ENCODE measurements at regions not wholly inside any gene's neighbourhood (a gene's known extent, or its start where the extent isn't known, plus 50 kb on each side); places are given as distances from the start of the nearest gene placed in this dataset.

DNA sequence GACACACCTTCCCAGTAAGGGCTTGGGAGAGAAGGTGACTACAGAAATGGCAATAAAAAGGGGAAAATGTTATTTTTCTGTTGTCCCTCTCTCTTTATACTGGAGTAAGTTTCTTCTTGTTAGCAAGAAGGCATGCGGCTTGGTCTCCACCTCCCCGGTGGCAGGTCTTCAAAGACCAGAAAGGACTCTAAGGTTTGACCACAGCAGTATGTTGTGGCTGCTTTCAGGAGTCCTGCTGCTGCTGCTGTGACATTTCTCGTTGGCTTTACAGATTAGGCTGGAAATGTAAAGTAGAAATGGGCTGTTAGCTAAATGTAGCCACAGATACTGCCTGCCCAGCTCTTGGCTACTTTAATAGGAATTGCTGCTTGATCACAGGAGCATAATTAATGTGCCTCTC is 175.8 kb upstream of the ZBTB20 start:
- CTCF ChIA-PET = no interaction called here
- POLR2A ChIA-PET = no interaction called here
- no peaks in the 10 kb centered on the region for H3K9me3 Mint-ChIP-seq (ENCODE audit: unreplicated experiment)
- intact Hi-C loops (cut with micrococcal nuclease; ENCODE audit: unreplicated experiment) = no loop called here
- Histone ChIP-seq H3K4me1 (no peaks in the 10 kb centered on the region), H3K4me3 (ENCODE audit: low read depth, low read length) (no peak overlapping the region), H3K9me3 (no peaks in the 10 kb centered on the region), H3K27me3 (replicated peaks; ENCODE audit: control insufficient read depth, insufficient read depth, low read length) (no peaks in the 10 kb centered on the region), H3K36me3 (ENCODE audit: control insufficient read depth, insufficient read depth, low read length) (no peaks in the 10 kb centered on the region)
- no TSS peak for BruUV-seq (replicated peaks)
- H3K4me3 Mint-ChIP-seq (ENCODE audit: unreplicated experiment) = no peak overlapping the region
- TF ChIP-seq, protein P1, sequence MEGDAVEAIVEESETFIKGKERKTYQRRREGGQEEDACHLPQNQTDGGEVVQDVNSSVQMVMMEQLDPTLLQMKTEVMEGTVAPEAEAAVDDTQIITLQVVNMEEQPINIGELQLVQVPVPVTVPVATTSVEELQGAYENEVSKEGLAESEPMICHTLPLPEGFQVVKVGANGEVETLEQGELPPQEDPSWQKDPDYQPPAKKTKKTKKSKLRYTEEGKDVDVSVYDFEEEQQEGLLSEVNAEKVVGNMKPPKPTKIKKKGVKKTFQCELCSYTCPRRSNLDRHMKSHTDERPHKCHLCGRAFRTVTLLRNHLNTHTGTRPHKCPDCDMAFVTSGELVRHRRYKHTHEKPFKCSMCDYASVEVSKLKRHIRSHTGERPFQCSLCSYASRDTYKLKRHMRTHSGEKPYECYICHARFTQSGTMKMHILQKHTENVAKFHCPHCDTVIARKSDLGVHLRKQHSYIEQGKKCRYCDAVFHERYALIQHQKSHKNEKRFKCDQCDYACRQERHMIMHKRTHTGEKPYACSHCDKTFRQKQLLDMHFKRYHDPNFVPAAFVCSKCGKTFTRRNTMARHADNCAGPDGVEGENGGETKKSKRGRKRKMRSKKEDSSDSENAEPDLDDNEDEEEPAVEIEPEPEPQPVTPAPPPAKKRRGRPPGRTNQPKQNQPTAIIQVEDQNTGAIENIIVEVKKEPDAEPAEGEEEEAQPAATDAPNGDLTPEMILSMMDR (IDR thresholded peaks at IDR 0.05; ENCODE audit: insufficient read depth in 1 of 2, low read depth in 1 of 2, low read length in 1 of 2, severe bottlenecking in 1 of 2, unreplicated experiment in 1 of 2) = no peak
- H3K4me1 Mint-ChIP-seq (ENCODE audit: low read depth, unreplicated experiment) = no peaks in the 10 kb centered on the region
- no peaks in the 10 kb centered on the region for H3K36me3 Mint-ChIP-seq (ENCODE audit: insufficient read depth, unreplicated experiment)
- DNase-seq = no peak
- H3K27me3 Mint-ChIP-seq (ENCODE audit: insufficient read depth, unreplicated experiment) = peaks cover 2% of the 10 kb centered on the region
- no peak overlapping the region for H3K27ac Mint-ChIP-seq (ENCODE audit: unreplicated experiment)

GRCh38 chr3:115323380-115323779 is 176.3 kb upstream of the ZBTB20 start:
- TF ChIP-seq, protein P1 (IDR thresholded peaks at IDR 0.05; ENCODE audit: insufficient read depth in 1 of 2, low read depth in 1 of 2, low read length in 1 of 2, severe bottlenecking in 1 of 2, unreplicated experiment in 1 of 2) = no peak
- Histone ChIP-seq H3K27me3 (replicated peaks; ENCODE audit: control insufficient read depth, insufficient read depth, low read length) (no peaks in the 10 kb centered on the region), H3K4me3 (ENCODE audit: low read depth, low read length) (no peak overlapping the region), H3K9me3 (no peaks in the 10 kb centered on the region), H3K36me3 (ENCODE audit: control insufficient read depth, insufficient read depth, low read length) (no peaks in the 10 kb centered on the region), H3K4me1 (no peaks in the 10 kb centered on the region)
- Mint-ChIP-seq H3K9me3 (ENCODE audit: unreplicated experiment) (no peaks in the 10 kb centered on the region), H3K4me1 (ENCODE audit: low read depth, unreplicated experiment) (no peaks in the 10 kb centered on the region), H3K27me3 (ENCODE audit: insufficient read depth, unreplicated experiment) (peaks cover 2% of the 10 kb centered on the region), H3K4me3 (ENCODE audit: unreplicated experiment) (no peak overlapping the region), H3K27ac (ENCODE audit: unreplicated experiment) (no peak overlapping the region), H3K36me3 (ENCODE audit: insufficient read depth, unreplicated experiment) (no peaks in the 10 kb centered on the region)
- BruUV-seq (replicated peaks) = no TSS peak
- intact Hi-C loops (cut with micrococcal nuclease; ENCODE audit: unreplicated experiment) = no loop called here
- DNase-seq = no peak
- POLR2A ChIA-PET = no interaction called here
- CTCF ChIA-PET = no interaction called here

DNA sequence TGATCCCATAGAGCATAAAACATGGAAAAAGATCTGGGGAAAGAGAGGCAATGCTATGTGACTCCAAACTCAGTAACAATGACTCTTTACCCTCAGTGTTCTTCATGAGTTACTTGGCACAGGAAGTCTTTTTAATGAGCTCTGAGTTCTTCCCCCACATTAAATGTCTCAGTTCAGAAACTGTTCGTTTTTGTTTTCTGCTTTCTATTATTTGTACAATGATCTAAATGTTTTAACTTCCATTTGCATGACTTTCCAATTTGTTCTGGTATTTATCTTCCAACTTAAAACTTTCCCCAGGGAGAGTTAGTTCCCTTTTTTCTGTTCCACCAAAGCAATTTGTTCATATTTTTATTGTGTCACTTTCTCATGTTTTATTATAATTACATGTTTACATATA is 177.0 kb upstream of the ZBTB20 start:
- POLR2A ChIA-PET = no interaction called here
- no TSS peak for BruUV-seq (replicated peaks)
- intact Hi-C loops (cut with micrococcal nuclease; ENCODE audit: unreplicated experiment) = no loop called here

More for the DNA sequence above, 177.0 kb upstream of the ZBTB20 start:
- Histone ChIP-seq H3K9me3 (no peaks in the 10 kb centered on the region), H3K4me3 (ENCODE audit: low read depth, low read length) (no peak overlapping the region), H3K36me3 (ENCODE audit: control insufficient read depth, insufficient read depth, low read length) (no peaks in the 10 kb centered on the region), H3K27me3 (replicated peaks; ENCODE audit: control insufficient read depth, insufficient read depth, low read length) (no peaks in the 10 kb centered on the region), H3K4me1 (no peaks in the 10 kb centered on the region)
- TF ChIP-seq, protein P1 (IDR thresholded peaks at IDR 0.05; ENCODE audit: insufficient read depth in 1 of 2, low read depth in 1 of 2, low read length in 1 of 2, severe bottlenecking in 1 of 2, unreplicated experiment in 1 of 2) = no peak
- no peak for DNase-seq
- Mint-ChIP-seq H3K4me3 (ENCODE audit: unreplicated experiment) (no peak overlapping the region), H3K4me1 (ENCODE audit: low read depth, unreplicated experiment) (no peaks in the 10 kb centered on the region), H3K27ac (ENCODE audit: unreplicated experiment) (no peak overlapping the region), H3K27me3 (ENCODE audit: insufficient read depth, unreplicated experiment) (peaks cover 2% of the 10 kb centered on the region), H3K36me3 (ENCODE audit: insufficient read depth, unreplicated experiment) (no peaks in the 10 kb centered on the region), H3K9me3 (ENCODE audit: unreplicated experiment) (no peaks in the 10 kb centered on the region)
- CTCF ChIA-PET = no interaction called here
